ENCODE measurements at regions not wholly inside any gene's neighbourhood (a gene's known extent, or its start where the extent isn't known, plus 50 kb on each side); places are given as distances from the start of the nearest gene placed in this dataset.
A peak's percentile ranks its signal among the peaks of the same experiment; 100 is the strongest.

DNA sequence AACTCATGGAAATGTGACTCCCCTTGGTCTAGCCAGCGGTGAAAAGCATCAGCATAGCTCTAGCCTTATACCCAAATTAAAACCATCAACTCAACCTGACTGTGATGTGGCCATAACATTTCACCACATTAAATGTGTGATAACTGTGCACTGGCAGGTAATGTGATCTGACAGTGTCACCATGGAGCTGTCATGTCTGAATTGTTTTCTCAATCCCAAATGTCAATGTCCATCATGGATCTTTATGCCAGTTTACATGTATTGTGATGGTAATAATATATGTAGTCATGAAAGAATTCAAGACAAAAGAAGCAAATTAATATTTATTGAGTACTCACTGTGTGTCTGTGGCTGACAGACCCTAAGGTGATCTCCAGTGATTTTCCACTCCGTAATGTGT lies 213.4 kb upstream of the EOMES start:
- no peaks in the 10 kb centered on the region for H3K36me3 Mint-ChIP-seq (ENCODE audit: insufficient read depth, unreplicated experiment)
- TF ChIP-seq, protein P1, sequence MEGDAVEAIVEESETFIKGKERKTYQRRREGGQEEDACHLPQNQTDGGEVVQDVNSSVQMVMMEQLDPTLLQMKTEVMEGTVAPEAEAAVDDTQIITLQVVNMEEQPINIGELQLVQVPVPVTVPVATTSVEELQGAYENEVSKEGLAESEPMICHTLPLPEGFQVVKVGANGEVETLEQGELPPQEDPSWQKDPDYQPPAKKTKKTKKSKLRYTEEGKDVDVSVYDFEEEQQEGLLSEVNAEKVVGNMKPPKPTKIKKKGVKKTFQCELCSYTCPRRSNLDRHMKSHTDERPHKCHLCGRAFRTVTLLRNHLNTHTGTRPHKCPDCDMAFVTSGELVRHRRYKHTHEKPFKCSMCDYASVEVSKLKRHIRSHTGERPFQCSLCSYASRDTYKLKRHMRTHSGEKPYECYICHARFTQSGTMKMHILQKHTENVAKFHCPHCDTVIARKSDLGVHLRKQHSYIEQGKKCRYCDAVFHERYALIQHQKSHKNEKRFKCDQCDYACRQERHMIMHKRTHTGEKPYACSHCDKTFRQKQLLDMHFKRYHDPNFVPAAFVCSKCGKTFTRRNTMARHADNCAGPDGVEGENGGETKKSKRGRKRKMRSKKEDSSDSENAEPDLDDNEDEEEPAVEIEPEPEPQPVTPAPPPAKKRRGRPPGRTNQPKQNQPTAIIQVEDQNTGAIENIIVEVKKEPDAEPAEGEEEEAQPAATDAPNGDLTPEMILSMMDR (IDR thresholded peaks at IDR 0.05; ENCODE audit: unreplicated experiment): no peak
- no peak overlapping the region for H3K27ac Mint-ChIP-seq (ENCODE audit: low read depth, unreplicated experiment)
- BruUV-seq (replicated peaks): no TSS peak
- H3K27me3 Mint-ChIP-seq (ENCODE audit: insufficient read depth, unreplicated experiment): no peaks in the 10 kb centered on the region
- H3K4me3 Mint-ChIP-seq (ENCODE audit: unreplicated experiment): no peak overlapping the region
- ChIA-PET POLR2A (no interaction called here), CTCF (interaction anchor here (0.6 to 0.7 kb wide), 3 partner anchors 16 to 56 kb away, joined by 3 to 4 read pairs (median 3); no protein-coding TSS in a partner anchor)
- H3K4me1 Mint-ChIP-seq (ENCODE audit: insufficient read depth, unreplicated experiment): peaks cover 7% of the 10 kb centered on the region
- intact Hi-C loops (cut with micrococcal nuclease): no loop called here
- no peaks in the 10 kb centered on the region for H3K9me3 Mint-ChIP-seq (ENCODE audit: unreplicated experiment)
- no peak for DNase-seq (ENCODE audit: unreplicated experiment)

DNA sequence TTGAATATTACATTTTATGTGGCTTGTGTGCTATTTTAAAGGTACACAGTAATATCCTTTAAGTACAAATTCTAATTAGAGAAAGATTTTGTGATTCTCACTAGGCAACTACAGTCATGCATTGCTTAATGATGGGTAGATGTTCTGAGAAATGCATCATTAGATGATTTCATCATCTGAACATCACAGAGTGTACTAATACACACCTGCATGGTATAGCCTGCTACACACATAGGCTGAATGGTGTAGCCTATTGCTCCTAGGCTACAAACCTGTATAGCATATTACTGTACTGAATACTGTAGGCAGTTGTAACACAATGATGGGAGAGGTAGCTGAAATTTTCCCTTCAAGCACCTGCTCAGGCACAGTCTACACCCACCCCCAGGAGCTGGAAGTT lies 217.4 kb upstream of the EOMES start:
- no TSS peak for BruUV-seq (replicated peaks)
- ChIA-PET POLR2A (no interaction called here), CTCF (interaction anchor here (0.7 to 1.1 kb wide), 2 partner anchors 12 to 212 kb away, joined by 3 read pairs; no protein-coding TSS in a partner anchor)
- no peaks in the 10 kb centered on the region for H3K9me3 Mint-ChIP-seq (ENCODE audit: unreplicated experiment)
- no peak overlapping the region for H3K27ac Mint-ChIP-seq (ENCODE audit: low read depth, unreplicated experiment)
- H3K36me3 Mint-ChIP-seq (ENCODE audit: insufficient read depth, unreplicated experiment): no peaks in the 10 kb centered on the region
- H3K4me3 Mint-ChIP-seq (ENCODE audit: unreplicated experiment): no peak overlapping the region
- H3K4me1 Mint-ChIP-seq (ENCODE audit: insufficient read depth, unreplicated experiment): peaks cover 7% of the 10 kb centered on the region
- intact Hi-C loops (cut with micrococcal nuclease): no loop called here
- peak; percentile 9 for DNase-seq (ENCODE audit: unreplicated experiment)
- no peaks in the 10 kb centered on the region for H3K27me3 Mint-ChIP-seq (ENCODE audit: insufficient read depth, unreplicated experiment)
- TF ChIP-seq, protein P1 (IDR thresholded peaks at IDR 0.05; ENCODE audit: unreplicated experiment): no peak

DNA sequence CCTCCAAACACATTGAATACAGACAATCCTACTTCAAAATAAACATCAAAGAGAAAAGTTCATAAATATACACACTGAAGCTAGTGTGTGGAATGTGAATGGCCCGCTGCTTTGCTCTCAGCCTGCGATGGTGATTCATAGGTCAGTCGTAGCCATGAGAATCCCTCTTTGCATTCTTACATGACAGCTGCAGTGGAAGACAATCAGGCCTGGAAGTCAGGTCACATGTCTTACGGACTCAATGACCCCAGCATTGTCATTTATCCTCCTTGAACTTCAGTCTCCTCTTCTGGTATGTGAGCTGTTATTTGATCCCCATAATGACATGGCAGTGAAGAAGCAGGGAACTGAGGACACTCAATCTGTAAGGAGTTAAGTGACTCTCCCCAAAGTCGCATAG lies 217.8 kb upstream of the EOMES start:
- no TSS peak for BruUV-seq (replicated peaks)
- no peak overlapping the region for H3K27ac Mint-ChIP-seq (ENCODE audit: low read depth, unreplicated experiment)
- H3K36me3 Mint-ChIP-seq (ENCODE audit: insufficient read depth, unreplicated experiment): no peaks in the 10 kb centered on the region
- TF ChIP-seq, protein P1 (IDR thresholded peaks at IDR 0.05; ENCODE audit: unreplicated experiment): no peak
- POLR2A ChIA-PET: no interaction called here
- CTCF ChIA-PET: interaction anchor here (0.7 to 1.1 kb wide), 2 partner anchors 12 to 213 kb away, joined by 3 read pairs; no protein-coding TSS in a partner anchor
- DNase-seq (ENCODE audit: unreplicated experiment): peak; percentile 30
- no peak overlapping the region for H3K4me3 Mint-ChIP-seq (ENCODE audit: unreplicated experiment)
- intact Hi-C loops (cut with micrococcal nuclease): loop anchor here (5.0 kb wide), 1 partner anchor 347 kb away; no protein-coding TSS in a partner anchor
- H3K9me3 Mint-ChIP-seq (ENCODE audit: unreplicated experiment): no peaks in the 10 kb centered on the region
- H3K27me3 Mint-ChIP-seq (ENCODE audit: insufficient read depth, unreplicated experiment): no peaks in the 10 kb centered on the region
- H3K4me1 Mint-ChIP-seq (ENCODE audit: insufficient read depth, unreplicated experiment): peaks cover 7% of the 10 kb centered on the region

DNA sequence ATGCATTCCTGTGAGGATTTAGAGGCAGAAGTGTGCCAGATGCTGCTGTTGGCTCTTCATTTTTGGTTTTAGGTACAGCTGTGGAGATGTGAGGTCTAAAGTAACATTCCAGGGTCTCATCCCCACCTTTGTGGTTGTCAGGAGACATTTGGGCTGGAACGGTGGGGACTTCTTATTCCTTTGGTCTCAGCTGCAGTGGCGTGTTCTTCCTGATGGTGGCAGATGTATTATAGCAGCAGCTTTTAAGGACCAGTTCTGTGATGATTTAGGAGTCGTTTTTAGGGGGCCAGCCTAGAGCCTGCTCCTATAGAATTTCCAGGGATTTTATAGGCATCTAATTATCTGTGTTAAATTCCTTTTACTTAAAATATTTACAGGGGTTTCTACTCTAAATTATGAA lies 221.0 kb upstream of the EOMES start:
- intact Hi-C loops (cut with micrococcal nuclease): loop anchor here (5.0 kb wide), 1 partner anchor 344 kb away; no protein-coding TSS in a partner anchor
- DNase-seq (ENCODE audit: unreplicated experiment): peak; percentile 43
- H3K36me3 Mint-ChIP-seq (ENCODE audit: insufficient read depth, unreplicated experiment): no peaks in the 10 kb centered on the region
- H3K9me3 Mint-ChIP-seq (ENCODE audit: unreplicated experiment): no peaks in the 10 kb centered on the region
- peaks cover 7% of the 10 kb centered on the region for H3K4me1 Mint-ChIP-seq (ENCODE audit: insufficient read depth, unreplicated experiment)
- H3K27me3 Mint-ChIP-seq (ENCODE audit: insufficient read depth, unreplicated experiment): no peaks in the 10 kb centered on the region
- POLR2A ChIA-PET: no interaction called here
- CTCF ChIA-PET: interaction anchor here (1.1 kb wide), 2 partner anchors 146 to 326 kb away, joined by 3 read pairs; no protein-coding TSS in a partner anchor
- H3K27ac Mint-ChIP-seq (ENCODE audit: low read depth, unreplicated experiment): no peak overlapping the region
- BruUV-seq (replicated peaks): no TSS peak
- TF ChIP-seq, protein P1 (IDR thresholded peaks at IDR 0.05; ENCODE audit: unreplicated experiment): peak; percentile 30
- no peak overlapping the region for H3K4me3 Mint-ChIP-seq (ENCODE audit: unreplicated experiment)
